DMS153 treated with DMSO at 0.1 percent for 48 hours (cell line): ENCODE measurements at regions not wholly inside any gene's neighbourhood (a gene's known extent, or its start where the extent isn't known, plus 50 kb on each side); places are given as distances from the start of the nearest gene placed in this dataset.
A peak's percentile ranks its signal among the peaks of the same experiment; 100 is the strongest.

Experiments
- DNase-seq: peaks from one replicate; lab custom pipeline; 2025; ENCODE audit not compliant: unreplicated experiment; lab: John Stamatoyannopoulos, UW

DNA sequence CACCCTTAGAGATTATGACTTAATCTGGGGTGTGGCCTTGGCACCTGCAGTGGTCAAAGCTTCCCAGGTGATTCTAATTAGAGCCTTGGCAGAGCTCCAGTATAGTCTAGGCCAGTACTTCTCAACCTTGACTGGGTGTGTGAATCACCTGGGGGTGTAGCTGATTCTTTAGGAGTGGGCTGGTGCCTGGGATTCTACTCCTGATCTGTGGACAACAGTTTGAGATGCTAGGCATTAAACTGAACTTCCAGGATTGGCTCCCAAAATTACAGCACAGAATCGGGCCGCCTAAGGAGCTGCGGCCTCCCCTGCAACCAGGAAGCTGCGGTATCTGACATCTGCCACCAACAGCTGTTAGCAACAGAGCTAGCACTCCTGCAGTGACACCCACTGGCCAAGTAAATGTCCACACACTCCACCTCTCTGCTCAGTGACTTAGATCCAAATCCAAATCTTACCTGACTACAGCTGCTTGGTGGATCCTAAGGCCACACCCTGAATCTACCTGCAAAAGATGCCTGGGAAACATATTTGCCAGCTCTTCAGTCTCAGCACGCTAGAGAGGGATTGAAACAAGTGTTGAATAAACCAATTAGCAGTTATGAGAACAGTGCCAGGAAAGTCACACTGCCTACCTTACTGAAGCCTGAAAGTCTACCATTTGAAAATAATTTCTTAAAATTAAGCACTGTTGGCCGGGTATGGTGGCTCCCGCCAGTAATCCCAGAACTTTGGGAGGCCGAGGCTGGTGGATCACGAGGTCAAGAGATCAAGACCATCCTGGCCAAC lies 126.7 kb downstream of the UNC5CL start:
- DNase-seq = peak; percentile 87

DNA sequence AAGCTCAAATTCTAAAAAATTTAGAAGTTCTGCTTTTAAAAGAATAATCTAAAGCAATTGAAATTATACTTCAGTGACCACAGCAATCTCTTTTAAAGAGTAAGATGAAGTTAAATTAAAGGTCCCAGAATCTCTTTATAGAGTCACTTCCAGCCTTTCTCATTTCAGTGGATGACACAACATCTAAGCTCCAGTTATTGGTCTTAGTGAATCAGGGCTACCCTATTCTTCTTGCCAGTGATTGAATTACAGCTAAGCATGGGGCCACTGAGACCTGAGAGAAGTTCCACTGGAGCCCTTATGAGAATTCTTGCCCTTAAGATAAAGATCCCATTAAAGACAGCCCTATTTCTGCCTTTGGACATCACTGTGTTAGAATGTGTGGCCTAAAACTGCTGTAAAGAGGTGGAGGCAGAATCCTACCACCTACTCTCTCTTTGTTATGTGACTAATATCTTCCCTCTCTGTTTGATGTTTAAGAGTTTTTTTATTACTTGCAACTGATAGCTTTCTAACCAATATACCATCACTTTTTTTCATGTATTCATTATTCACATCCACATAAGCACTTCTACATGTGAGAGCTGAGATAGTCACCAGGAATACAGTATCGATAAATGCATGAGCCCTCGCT lies 128.6 kb downstream of the UNC5CL start:
- no peak for DNase-seq

DNA sequence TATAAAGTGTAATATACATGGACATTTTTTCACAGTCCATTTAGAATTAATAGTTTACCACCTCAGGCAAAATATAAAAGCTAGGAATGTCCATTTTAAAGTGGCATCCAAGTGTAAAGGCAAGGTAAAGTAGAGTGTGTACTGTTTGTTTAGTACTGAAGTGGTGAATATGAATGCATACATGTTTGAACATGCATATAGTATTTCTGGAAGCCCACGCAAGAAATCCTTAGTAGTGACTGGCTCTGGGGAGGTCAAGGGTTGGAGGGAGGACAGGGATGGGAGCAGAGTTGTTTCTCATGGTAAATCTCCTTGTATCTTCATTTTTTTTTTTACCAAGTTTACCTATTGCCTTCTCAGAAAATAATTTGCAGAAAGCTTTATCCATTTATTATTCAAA lies 129.2 kb downstream of the UNC5CL start:
- DNase-seq = no peak

DNA sequence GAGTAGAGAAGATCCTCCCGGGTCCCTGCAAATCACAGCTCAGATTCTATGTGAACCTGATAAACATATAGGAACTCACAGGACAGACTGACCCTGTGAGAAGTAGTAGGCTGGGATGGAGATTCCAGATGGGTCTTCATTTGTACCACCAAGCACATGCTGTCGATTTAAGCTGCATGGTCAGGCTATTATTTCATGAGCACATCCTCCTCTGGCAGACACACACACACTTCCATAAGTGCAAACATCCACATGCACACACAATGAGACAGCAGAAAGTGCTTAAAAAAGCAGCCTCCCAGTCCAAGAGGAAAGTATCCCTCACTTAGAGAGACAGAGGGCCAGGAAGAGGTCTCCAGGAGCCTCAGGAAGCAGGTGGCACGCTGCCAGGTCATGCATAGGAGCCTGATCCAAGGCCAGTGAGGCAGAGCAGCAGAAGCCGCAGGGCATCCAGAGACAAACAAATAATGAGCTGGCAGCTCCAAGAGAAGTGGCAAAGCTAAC lies 131.8 kb downstream of the UNC5CL start:
- peak; percentile 86 for DNase-seq

DNA sequence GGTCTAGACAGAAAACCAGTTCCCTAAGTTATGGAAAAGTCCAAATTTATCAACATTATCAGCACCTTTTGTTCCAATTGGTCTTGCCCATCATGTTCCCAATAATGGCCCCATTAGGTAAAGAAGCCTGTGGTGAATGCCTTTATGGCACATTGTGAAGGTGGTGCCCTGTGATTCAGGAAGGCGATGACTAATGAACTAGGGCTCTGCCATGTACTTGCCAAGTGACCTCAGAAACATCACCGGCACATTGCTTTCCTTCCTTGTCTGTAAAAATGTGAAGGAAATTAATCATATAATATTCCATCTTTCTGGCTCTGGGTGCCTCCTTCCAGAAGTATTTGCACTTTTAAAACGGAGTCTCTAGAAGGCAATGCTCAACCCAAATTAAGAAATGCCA lies 132.3 kb downstream of the UNC5CL start:
- no peak for DNase-seq

DNA sequence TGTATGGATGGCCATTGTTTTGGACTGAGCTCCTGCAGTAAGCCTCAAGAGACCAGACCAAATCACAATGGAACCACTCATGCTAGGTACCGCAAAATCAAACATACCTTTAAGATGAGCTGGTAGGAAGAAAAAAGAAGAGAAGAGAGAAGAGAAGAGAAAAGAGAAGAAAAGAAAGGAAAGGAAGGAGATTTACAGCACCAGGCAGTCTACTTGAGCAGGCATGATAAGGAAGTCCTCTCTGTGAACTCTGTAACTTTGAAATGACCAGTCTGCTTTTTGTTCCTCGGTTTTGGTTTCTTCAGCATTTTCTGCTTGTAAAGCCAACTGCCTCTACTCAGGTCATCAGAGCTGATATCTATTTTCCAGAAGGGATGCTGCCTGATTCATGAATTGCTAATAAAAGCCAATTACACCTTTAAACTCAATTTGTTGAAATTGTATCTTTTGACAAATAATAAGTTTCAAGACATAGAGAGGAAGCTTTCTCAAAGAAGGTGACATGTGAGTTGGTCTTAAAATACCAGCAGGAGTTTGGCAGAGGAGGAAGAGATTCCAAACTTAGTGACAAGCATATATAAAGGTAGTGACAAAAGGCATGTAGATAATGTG lies 134.3 kb downstream of the UNC5CL start:
- no peak for DNase-seq

DNA sequence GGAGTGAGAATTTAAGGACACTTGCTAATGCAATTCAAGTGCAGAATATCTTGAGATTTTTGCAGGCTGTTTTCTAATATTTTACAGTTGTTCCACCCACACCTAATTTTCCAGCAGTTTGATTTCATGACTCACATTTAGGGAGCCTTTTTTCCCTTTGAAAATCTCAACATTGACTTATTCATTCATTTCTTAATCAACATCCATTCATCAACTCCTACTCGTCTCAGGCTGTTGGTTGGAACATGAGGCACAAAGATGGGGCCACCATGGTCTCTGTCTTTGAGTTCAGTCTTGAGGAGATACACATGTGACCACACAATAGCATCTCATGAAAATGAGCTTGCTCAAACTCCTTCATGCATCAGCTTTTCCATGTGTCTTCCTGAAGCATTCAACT lies 135.6 kb downstream of the UNC5CL start:
- no peak for DNase-seq

DNA sequence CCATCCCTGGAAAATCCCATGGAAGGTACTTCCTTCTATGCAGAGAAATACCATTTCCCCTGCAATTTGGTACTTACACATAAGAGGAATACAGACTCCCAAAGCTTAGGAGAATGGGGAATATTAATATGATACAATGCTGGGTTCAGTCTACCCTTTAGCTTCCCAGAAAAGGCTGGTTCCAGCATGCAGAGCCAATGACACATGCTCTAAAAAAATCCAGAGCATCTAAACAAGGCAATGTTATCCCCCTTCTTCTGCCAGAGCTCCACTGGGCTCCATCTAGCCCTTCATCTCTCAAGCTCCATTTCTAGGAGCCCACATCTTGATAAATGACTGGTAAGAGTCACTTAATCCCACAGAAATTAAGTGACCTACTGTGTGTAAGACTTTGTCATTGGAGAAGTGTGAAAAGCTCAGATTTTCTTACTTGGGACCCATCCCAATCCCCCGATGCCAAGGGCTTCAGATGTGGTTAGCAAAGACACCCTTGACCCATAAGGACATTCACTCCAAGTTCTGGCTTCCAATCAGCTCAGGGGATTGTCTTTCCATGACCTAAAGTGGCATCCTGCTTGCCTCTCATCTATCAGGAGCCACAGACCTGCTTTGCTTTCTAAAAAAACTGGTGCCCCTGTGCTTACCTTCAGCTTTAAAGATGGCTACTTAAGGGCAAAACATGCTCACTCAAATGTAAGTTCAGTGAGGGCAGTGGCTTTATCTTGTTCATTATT lies 137.5 kb downstream of the UNC5CL start:
- no peak for DNase-seq

DNA sequence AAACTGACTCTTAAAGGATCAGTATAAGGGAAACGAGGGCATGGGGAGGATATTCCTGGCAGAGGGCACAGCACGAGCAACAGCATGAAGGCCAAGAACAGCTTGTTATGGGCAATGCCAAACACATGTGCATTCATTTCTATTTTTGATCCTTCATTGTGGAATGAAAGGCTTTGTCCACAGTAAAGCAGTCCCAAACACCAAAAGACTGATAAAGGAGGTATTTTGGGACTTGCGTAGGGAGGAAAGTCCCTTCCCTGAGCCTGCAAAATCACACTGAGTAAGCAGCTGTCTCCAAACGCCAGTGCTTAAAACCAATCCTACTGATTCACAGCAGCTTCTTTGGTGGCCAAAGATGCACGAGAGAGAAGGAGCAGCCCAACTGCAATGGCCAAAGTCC lies 138.2 kb downstream of the UNC5CL start:
- no peak for DNase-seq

DNA sequence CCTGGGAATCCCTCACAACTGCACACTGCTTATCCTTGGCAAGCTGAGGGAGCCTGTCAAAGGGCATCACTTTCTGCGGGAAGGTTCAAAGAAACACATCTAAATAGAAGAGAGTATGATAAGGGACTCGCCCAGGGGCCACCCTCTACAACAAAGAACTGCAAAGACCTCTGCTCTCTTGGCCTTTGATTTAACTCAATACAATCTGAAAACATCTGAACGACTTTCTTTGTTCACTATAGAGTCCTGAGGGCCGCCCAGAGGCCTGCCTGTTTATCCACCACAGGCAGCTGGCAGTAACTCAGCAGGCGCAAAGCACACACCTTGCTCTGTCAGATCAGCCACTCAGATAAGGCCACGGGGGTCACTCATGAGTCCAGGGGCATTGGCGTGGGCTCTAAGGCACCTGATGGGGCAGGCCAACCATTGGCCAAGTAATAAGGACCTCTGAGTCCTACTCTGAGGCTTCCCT lies 139.3 kb downstream of the UNC5CL start:
- DNase-seq = no peak

DNA sequence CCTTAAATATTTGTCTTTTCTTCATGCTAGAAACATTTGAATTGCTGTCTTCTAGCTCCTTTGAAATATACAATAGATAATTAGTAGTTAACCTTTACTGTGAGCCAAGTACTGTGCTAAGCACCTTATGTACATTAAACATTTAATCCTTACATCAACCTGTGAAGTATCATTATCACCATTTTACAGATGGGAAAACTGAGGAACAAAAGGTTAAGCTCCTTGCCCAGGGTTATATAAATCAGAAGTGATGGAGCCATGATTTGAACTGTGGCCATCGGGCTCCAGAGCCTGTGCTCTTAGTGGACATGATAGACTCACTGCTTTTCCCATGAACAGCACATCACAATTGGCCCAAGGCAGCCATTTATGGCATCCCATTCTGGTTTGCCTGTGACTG lies 140.9 kb downstream of the UNC5CL start:
- DNase-seq = no peak

DNA sequence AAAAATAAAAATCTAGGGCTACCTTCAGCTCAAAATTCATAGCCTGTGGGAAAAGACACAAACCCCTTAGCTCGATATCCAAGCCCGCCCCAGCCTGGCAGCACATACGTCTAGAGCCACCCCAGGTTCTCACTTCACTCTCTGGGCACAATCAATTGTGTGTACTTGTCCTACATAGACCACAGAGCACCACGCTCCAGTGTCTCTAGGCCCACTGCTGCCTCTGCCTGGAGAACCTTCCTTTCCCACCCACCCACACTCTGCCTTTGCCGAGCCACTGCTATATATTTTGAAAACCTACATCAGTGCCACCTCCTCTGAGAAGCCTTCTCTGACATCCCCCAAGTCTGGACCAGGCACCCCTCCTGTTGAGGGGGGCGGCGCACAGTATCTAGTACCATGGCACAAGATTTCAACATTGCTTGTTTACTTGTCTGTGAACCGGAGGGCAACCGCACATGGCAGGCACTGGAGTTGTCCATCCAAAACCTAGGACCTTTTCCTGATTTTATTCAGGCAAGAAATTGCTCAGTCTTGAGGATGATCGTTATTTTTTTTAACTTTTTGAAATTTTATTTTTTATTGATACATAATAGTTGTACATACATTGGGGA lies 141.5 kb downstream of the UNC5CL start:
- DNase-seq = no peak

DNA sequence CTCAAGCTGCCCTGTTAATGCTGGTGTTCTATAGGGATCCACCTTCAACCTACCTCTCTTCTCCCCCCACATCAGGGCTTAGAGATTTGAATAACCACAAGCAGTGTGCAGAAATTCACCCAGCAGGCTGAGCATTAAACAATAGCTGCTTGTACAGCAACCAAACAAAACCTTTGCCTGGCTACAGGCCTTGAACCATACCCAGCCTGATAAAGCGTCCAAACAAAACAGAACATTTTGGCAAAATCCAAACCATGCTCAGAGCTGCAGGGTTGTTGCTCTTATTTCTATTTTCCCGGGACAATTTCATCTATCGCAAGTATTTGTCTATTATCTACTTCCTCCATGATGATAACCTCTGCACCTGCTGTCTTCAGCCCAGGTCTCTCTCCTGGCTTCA lies 142.3 kb downstream of the UNC5CL start:
- DNase-seq = no peak

DNA sequence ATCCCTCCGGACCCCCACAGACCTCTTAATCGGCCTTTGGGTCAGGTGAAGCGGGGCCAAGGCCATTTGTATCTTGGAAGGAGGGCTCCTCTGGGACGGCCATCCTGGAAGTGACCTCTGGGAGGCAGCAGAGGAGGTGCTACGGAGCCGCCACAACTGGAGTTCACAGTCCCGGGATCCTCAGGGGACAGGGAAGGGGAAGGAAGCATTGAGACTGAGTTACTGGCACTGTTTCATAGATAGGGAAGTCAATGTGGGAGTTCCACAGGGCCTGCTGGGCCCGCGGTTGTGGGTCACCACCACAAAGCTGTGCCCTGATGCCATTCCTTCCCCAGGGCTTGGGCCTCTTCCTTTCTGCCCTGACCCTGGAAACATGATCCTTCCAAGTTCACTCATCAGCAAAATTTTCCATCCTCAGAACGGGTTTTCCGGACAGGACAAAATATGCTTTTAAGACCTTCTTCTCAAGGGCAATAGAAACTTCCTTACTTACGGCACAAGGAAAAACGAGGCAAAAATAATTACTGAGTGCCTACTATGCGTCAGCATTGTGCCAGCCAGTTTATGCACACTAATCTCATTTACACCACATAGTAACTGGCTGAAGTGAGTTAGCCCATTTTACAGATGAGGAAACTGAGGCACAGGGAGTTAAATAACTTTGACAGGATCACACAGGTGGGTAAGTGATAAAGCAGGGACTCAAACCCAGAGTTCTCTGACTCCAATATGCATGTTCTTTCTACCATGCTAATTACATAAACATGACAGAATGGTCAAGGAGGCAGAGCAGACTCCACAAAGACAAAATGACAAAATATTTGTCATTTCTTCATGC lies 143.8 kb downstream of the UNC5CL start:
- no peak for DNase-seq

DNA sequence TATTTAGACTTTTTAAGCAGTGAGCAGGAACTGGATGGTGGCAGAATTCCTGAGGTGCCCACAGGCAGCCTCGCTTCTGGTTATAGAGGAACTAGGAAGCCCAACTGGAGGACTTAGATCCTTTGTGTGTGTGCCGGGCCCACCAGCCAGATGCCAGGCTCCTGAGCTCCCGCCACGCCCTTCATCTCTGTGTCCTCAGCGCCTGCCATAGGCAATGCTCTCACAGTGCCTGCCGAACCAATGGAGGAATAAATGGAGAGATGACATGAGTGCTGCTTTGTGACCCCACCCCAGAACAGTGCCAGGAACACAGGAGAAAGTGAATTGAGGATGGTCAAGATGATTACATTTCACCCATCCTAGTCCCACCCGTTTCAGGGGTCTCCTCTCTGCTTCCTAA lies 146.0 kb downstream of the UNC5CL start:
- no peak for DNase-seq

DNA sequence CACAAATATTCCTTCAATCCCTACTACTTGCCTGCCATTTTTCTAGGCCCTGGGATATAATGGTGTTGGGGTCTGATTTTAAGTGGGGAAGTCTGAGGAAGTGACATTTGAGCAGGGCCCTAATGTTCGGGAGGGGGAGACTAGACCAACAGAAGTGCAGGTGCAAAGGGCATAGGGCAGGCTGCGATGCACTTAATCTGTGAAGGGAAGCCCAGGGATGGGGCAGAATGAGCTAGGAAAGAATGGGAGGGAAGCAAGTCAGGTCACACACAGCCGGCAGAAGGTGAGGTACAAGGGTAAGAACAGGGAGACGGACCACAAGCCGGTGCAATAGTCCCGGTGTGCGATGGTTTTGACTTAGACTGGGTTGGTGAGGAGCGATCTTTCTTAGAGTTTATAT lies 146.8 kb downstream of the UNC5CL start:
- no peak for DNase-seq

DNA sequence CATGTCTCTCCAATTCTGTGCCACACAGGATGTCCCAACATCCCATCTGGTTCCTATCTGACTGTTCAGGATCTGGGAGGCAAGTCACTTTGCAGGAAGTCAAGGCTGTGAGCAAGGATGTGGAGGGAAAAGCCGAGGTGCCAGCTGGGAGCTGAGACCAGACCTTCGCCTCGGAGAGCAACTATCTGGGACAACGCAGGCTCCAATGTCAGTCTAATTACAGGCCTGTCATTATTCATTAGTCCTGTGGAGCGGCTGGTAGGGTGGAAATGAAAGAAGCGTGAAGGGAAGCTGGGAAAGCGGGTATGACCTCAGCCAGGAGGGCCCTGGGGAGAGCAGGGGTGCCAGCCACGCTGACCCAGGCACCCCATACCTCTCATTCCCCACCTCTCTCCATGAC lies 147.3 kb downstream of the UNC5CL start:
- DNase-seq = no peak

DNA sequence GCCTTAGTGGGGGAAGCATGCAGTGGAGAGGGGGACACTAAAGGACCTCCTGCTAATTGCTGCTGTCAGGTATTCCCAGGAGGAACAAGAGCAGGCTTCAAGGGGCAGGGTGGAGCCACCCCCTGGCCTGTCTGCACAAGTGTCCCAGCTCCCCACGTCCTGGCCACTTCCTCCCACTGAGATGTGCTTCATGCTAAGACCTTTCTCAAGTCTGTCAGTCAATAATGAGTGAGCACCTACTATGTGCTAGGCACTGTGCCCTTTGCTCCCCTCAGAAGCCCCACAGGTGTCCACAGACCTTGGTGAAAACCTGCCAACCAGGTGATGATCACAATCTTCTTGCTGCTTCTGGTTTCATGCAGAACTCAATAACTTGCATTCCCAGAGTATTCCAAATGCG lies 147.9 kb downstream of the UNC5CL start:
- DNase-seq = no peak

DNA sequence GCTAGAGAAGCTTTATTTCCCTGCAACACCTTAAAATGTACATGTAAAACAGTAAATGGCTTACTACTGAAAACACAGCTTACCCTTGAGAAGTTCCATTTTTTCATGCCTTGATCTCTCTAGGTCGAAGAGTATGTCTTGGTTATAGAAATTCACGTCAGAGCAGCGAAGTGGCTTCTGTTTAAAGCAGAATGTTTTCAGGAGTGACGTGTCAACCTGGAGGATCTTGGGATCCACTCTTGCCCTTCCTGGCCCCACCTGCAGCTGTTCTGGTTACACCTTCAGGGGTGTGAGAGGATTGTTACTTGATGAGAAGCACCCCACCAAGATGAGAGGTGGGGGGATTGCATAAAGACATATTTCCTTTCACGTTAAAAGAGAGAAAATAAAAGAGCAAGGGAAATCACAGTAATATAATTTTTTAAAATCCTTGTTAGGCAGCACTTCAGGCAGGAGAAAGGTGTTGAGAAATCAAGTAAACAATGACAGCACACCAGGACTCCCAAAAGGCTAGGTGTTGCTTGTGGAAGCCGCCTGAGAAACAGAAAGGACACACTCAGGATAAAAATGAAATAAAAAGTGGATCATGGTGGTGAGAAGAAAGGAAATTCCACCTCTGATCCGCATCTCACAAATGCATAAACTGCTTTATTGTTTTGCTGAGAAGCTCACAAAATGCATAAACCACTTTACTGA lies 149.7 kb downstream of the UNC5CL start:
- DNase-seq = no peak
